NCI-H187 (cell line): ENCODE measurements at regions not wholly inside any gene's neighbourhood (a gene's known extent, or its start where the extent isn't known, plus 50 kb on each side); places are given as distances from the start of the nearest gene placed in this dataset.
A peak's percentile ranks its signal among the peaks of the same experiment; 100 is the strongest.
"Not testable (repeated sequence)": the region's sequence is repeated elsewhere in the genome, so short reads cannot be mapped to it uniquely, and the experiment has no call there.

ENCODE experiments used
- DNase-seq, 2 experiments: peaks; one replicate each; lab custom pipeline; 2025; lab: John Stamatoyannopoulos, UW

DNA sequence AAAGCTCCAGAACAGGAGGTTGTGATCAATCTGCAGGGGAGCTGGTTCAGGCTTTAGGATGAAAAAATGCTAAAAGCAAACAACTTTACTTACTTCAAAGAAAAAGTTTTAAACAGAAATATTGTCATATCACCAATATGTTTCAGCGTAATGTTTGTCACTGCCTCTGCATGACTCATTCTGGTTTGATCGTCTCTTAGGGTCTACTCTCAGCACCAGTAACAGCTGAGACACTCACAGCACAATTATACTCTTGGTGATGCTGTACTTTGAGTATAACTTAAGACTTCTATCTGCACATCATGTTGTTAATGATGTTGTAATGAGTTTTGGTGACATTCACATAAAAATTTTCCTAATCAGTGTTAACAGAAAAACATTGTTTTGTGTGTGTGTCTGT, 665.4 kb downstream of the EPM2A start:
- DNase-seq = no peak

GRCh38 chr6:145070791-145071190, 664.5 kb downstream of the EPM2A start:
- no peak for DNase-seq

DNA sequence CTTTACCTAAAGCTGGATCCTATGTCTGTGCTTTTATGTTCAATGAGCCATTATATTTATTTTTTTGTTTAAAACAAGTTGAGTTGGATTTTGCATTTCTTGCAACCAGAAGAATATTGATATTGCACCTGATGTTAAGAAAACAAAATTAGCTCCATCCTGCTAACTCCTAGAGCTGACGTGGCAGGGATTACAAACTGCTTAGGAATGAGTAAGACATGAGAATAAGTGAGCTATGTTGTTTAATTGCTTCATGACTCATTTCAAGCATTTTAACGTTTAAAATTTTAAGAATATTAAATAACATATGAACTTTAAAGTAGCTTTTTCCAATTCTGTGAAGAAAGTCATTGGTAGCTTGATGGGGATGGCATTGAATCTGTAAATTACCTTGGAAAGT, 663.5 kb downstream of the EPM2A start:
- no peak for DNase-seq

- no peak for DNase-seq
These were observed 661.5 kb downstream of the EPM2A start for GRCh38 chr6:145073811-145074210.

- no peak for DNase-seq
These were observed 660.5 kb downstream of the EPM2A start for GRCh38 chr6:145074805-145075204.

GRCh38 chr6:145075425-145075824, 659.9 kb downstream of the EPM2A start:
- DNase-seq = no peak

DNA sequence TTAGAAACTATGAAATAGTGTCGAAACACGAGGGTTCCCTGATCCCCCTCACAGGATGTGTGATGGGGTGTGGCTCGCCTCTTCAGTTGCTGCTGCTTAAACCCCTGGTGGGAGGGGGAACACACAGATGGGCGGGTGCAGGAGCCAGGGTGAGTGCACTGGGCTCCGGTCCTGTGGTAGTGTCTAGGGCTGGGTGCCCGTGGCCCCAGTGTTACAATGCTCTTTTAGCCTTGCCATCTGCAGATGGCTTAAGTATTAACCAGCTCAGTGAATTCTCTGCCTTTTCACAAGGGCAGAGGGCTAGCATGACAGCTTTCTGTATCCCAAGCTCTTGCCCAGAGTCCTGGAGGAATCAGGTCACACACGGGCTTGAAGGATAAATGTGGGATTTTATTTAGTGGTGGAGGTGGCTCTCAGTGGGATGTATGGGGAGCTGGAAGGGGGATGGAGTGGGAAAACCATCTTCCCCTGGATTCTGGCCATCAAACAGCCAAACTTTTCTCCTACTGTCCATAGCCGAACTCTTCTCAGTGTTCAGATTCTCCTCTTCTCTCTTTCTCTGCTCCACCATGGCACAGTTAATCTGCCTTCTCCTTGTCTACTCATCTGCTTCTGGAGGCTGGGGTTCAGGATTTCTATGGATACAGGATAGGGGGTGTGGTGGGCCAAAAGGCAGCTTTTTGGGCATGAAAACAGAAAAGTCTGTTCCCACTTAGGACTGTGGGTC, 659.0 kb downstream of the EPM2A start:
- DNase-seq = no peak

GRCh38 chr6:145077382-145077781, 657.9 kb downstream of the EPM2A start:
- DNase-seq = no peak

DNA sequence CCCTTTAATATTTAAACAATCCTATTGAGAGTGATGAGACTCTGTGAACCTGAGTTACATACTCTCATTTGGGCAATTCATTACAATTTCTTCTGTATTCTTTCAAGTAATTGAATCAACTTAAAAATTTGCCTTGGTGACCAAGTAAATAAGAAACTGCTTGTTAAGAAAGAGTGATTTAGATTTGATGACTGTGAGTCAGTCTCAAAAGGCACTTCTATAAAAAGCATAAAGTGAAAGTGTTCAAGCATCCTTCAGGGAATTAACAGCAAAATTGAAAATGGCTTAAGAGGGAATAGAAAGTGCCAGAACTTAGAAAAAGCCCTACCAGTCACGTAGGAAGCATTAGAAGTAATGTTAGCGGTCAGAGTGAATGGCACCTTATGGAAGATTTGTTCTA, 654.7 kb downstream of the EPM2A start:
- DNase-seq = no peak

DNA sequence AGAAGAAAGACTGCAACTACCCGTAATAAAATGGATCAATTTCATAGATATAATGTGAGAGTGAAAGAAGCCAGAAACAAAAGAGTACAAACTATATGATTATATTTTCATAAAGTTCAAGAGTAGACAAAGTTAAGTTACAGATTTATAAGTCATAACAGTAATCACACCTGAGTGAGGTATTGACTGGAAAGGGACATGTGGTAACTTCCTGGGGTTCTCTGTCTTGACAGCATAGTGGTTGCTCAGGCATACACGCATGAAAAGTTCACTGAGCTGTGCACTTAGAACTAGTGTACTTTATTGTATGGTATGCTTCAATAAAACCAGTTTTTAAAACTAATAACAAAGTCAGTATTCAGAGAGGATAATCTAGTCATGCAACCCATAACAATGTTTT, 653.6 kb downstream of the EPM2A start:
- DNase-seq = no peak

- DNase-seq = no peak
These were observed 653.0 kb downstream of the EPM2A start for GRCh38 chr6:145082359-145082758.

DNA sequence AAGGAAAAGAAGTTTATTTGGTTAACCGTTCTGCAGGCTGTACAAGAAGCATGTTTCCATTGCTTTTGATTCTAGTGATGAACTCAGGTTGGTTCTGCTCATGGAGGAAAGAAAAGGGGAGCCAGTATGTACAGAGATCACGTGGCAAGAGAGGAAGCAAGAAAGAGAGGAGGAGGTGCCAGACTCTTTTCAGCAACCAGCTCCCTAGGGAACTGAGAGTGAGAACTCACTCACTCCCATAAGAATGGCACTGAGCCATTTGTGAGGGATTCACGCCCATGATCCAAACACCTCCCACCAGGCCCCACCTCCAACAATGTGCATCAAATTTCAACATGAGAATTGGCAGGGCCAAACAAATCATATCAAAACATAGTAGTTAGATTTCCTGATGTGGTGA, 649.1 kb downstream of the EPM2A start:
- DNase-seq = peak; percentile 8 to 61

DNA sequence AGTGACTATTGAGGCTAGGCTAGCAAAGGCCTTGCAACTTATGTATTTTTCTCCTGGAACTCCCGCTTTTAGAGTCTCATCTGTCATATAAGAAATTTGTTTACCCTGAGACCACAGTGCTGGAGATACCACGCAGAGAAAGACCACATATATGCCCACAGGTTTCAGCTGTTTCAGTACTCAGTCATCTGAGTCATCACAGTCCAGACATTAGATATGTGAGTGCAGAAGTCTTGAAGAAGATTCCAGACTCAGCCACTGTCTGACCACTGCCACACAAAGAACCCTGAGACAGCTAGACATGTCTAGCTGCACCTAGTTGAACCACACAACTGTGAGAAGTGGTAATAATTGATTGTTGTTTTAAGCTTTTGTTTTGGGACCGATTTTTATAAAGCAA, 648.3 kb downstream of the EPM2A start:
- DNase-seq = no peak

DNA sequence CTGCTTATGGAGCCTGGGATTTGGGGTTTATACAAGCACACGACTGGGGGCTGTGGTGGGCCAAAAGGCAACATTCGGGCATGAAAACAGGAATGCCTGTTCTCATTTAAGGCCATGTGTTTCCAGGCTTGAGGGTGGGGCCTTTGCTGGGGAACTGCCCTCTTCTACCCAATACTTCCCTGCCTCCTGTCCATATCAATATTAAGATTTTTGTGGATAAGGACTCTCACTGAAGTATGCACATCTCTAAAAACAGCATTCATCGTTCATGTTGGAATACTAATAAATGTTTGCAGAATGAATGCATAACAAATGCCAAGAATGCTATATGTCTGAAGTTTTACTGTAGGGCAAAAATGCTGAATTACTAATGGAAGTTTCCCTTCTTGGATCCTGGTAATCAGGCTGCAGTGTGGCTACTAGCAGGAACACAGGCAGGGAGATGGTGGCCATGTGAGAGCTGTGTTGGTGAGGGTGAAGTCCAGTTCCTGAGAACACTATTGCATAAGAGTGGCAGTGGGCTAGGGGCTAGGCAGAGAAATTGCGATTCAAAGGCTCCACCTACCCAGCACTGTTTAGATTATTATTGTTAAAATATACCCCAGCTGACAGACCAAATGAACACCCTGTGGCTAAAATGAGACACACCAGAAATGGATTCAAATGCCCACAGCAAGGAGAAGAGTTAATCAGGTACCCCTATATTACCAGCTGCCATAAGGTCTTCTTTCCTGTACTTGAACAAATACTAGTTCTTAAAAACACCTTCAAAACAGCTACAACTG, 644.3 kb downstream of the EPM2A start:
- no peak for DNase-seq

DNA sequence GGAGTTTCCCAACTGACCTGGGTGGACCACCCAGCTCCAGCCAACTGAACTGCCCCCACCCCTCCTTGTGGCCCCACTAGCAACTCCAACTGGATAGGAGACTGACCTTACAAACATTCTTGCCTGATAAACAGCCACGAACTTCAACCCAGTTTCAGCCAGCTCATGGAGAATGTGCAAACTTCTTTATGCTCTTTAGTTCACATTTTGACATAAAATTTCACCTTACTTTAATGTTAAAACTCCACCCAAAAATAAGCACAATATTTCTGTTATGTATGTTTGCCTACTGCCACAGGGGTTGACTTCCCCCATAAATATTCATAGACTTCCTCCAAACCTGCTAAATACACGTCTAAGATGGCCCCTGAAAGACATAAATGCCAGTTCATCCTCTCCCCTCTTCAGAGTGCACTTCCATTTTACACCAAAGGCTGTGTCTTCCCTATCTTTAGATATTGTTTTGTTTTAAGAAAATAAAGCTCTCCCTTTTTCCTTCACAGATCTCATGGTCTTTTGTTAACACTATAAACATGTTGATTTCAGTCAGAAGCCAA, 643.7 kb downstream of the EPM2A start:
- no peak for DNase-seq

DNA sequence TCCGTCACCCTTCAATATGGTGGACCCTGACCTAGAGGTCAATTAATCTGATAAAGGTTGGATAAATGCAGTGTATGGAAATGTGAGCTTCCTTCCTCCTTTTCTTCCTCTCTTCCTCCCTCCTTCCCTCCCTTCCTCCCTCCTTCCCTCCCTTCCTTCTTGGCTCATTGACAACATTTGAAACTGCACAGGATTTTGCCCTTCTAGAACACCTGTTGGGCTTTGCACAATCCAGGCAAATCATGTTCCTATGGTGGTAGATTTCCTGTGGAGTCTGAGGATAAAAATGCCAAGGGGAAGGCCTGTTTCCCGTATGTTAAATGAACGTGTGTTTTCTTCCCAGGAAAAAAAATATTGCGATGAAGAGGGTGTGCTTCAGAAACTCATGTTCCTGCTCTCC, 642.8 kb downstream of the EPM2A start:
- no peak for DNase-seq

DNA sequence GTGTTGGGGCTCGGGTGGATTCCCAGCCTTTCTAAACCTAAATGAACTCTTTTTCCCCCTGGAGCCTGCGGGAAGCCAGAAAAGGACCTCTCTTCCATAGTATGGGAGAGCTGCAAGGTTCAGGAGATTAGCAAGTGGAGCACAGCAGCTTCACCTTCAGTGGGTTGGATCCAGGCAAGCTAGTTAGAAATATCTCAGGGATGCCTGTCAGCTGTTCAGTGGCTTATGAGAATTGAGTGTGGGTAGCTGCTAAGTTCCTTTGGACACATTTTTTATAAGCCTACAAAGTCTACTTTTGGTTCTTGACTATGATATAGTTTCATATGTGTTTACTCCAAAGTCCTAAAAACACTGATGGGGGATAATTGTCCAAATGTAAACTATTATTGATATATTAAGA, 642.1 kb downstream of the EPM2A start:
- DNase-seq = no peak

DNA sequence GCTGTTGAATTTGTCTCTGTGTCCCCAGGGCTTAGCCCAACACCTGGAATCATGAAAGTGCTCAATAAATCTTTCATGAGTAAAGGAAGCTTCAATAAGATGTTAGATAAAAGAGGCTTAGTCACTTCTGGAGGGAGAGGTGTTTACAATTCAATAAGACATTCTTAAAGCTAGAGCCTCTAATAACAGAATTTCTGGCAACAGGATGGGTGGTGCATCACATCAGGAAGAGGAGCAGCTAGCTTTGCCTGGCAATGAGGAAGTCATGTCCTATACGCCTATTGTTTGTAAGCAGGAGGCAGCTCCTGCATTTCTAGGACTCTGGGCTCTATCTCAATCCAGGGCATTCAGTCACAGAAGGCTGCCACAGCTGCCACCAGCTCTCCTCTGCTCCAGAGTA, 638.5 kb downstream of the EPM2A start:
- no peak for DNase-seq

DNA sequence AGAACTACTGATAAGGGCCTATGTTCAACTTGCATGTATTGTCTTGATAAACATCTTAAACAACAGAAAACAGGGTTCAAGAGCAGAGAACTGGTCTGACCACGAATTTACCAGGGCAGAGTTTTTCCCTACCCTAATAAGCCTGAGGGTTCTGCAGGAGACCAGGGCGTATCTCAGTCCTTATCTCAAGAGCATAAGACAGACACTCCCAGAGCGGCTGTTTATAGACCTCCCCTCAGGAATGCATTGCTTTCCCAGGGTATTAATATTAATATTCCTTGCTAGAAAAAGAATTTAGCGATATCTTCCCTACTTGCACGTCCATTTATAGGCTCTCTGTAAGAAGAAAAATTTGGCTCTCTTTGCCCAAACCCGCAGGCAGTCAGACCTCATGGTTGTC, 637.2 kb downstream of the EPM2A start:
- not testable (repeated sequence) for DNase-seq

DNA sequence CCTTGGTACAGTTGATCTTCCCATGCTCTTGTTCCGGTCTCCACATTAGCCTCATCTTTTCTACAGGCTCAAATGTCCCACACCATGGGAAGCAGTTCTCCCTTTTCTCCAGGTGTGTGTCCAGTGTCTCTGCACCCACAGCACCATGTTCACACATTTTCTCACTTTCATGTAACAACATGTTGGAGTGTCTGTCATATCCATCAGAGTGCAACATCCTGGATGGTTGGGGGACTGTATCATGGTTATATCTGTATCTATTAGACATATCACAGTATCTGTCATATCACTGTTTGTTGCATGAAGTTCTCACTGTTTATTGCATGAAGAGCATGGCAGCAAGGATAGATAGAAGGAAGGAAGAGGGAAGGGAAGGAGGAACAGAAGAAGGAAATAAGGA, 635.6 kb downstream of the EPM2A start:
- no peak for DNase-seq

DNA sequence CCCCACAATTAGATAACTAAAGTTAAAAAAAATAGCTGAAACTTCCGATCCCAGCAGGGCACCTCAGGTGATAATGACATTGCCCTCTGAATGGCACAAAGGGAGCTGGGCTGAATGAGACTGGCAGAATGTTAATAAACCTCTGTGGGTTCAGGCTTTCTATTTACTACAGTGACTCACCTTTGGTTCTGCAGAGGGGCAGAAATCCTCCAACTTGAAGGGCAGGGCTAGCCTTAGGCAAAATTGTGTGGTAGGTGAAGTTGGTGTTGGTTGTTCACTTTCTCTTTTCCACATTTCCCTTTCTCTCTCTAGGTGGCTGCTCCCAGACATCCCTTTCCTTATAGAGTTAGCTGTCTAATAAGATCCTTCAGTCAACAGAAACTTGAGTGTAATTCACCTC, 625.2 kb downstream of the EPM2A start:
- DNase-seq = no peak

DNA sequence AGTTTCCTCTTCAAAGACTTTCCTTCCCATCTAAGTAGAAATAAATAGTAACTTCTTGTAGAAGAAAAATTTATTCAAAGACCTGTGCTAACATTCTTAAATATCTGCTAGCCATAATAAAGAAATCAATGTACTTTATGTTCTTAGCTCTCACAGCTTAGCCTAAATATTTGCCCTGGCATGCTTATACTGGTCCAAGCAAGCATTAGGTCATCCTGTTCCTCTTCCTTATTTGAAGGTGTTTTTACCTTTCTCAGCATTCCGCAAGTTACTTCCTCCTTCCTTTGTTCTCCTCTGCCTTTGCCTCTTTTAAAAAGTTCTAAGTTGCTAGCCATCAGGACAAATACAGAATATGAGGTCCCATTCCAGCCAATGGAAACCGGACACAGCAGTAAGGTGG, 623.9 kb downstream of the EPM2A start:
- not testable (repeated sequence) for DNase-seq

DNA sequence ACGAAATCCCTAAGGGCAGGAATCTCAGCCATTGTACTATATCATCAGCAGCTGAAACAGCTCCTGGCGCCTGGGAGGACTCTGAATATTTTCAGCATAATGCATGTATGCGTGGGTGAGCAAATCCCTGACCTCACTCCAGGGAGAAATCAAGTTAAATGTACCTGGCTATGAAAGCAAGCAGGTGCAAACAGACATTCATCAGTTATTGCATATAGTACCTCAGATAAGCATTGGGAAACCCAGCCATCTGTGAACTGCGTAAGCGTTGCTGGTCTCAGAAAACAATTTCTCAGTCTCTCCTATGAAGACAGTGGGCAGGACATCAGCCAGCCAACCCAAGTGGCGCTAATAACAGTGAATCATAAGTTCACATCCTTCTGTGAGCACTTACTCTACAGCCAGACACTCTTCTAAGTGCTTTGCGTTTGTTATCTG, 622.6 kb downstream of the EPM2A start:
- no peak for DNase-seq
